GM19240 (cell line): ENCODE measurements at regions not wholly inside any gene's neighbourhood (a gene's known extent, or its start where the extent isn't known, plus 50 kb on each side); places are given as distances from the start of the nearest gene placed in this dataset.
A peak's percentile ranks its signal among the peaks of the same experiment; 100 is the strongest.

Experiments
- DNase-seq: peaks from one replicate; pipeline ENCODE4 v3.0.0; 2011; ENCODE audit warnings: low spot score; ENCODE audit not compliant: insufficient read length

DNA sequence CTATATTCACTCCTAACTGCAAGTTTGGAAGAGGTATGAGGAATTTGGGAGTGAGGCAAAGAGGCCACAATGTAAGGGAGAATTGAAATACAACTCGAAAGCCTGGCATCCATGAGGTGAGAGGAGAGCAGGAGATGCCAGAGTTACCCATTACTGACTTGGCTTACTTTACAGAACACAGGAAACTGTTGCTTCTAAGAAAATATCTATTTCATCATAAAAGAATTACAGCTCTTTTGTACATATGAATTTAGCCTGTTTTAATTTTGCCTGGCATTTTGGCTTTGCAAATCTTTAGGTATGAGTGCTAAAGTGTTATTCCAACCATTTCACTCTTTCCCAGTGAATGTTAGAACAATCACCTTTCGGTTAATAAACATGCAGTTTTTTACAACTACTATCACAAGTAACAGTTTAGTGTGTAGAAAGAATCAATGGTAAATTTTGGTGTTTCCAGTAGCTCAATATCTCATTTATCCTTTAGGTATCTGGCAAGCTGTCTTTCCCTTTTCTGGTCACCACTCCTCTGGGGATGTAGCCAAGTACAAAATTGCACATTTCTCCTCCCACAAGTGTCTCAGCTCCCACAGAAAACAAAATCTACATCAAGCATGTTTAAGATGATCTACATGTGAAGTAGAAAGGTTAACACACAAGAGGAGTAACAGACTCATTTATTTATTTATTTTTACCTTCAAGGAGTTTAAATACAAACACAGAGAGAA, 196.6 kb upstream of the DCN start:
- no peak for DNase-seq

DNA sequence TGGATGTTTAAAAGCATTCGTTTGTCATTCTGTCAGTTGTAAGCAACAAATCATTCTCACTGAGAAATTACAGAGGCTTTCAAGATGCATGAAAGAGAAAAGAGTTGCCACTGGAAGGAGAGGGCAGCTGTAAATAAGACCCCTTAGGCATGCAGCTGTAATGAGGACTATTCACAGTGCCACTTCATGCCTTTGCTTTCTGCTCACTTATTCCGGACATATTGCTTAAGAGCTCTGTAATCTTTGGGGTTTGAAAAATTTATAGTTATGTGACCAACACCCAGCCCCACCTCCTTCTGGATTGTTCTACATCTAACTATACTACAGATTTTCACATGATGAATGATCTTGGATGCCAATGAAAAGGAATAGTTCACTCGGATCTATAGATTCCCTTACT, 194.8 kb upstream of the DCN start:
- DNase-seq: no peak

DNA sequence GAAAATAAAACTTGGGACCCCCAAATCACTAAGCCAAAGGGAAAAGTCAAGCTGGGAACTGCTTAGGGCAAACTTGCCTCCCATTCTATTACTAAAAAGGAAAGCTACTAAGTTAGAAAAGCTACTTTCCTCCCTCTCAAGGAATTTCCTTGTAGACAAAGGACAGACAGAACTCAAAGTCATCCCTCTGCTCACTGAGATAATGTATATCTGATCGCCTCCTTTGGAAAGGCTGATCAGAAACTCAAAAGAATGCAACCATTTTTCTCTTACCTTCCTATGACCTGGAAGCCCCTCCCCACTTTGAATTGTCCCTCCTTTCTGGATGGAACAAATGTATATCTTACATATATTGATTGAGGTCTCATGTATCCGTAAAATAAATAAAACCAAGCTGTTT, 190.5 kb upstream of the DCN start:
- no peak for DNase-seq

DNA sequence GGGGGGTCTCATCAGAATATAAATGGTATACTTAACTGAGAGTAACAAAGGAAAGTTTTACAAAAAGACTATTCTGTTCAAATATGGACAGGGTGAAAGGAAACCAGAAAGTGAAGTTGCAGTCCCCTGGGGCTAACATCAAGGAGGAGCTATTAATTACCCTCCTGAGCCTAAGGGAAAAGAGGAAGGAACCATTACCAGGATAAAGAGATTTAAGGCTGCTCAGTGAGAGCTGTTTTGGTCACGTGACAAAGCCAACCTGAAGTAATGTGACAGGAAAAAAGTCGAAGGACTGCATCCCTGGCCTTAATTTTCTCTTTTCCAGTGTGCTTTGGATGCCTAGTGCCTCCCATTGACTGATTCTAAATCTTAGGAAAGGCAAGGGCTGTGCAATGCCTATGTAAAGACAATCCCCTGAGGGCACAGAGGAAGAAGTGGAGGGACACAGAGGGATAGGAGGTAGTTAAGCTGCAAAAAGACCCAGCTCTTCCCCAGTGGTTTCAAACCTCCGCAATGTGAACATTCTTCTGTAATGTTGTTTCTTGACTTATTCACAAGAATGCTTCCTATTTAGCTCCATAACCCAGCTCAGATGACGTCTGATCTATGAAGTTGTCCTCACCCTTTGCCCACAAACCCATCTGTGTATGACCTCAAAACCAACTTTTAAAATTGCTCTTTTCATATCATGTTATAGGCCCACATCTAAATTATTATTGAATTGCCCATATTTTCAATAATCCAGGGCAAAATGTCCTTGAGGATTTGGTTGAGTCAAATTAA, 187.7 kb upstream of the DCN start:
- no peak for DNase-seq

DNA sequence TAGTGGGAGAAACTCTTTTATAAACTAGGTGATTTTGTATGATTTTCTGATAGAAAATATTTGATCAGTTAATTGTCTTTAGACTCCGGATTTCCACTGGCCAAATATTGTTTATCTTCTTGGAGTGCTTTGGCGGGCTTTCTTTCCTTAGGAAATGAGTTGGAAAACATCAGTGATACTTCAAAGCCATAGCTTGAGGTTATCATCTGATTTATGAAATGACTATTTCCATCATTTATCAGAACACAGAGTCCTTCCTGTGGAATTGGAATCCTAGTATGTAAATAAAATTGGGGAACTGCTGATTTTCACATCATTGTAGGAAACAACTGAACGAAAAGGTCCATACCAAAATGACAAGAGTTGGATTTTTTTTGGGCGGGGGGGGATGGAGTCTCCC, 186.0 kb upstream of the DCN start:
- no peak for DNase-seq

DNA sequence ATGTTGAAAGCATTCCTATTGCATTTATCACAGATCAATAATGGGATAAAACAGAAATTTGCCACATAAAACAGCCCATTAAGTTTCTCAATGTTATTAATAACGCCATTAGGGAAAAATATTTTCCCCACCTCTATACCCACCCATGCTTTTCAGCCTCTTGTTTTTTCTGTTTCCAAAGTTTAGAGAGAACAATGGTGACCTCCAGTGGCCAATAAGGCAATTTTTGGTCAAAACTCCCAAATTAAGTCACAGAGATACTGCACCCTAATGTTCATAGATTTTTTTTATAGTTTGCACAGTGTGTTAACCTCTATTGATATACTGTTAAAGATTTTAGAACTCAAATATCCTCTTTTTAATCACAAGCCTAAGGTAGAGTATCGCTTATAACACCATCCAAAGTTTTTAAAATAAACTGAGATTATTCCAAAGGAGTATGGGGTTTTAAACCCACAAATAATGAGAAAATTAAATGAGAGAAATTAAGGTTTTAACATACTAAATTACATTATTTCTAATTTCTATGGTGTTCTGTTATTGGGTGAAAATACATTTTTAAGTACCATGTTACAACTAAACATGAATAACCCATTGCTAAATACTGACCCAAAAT, 184.7 kb upstream of the DCN start:
- DNase-seq: no peak

DNA sequence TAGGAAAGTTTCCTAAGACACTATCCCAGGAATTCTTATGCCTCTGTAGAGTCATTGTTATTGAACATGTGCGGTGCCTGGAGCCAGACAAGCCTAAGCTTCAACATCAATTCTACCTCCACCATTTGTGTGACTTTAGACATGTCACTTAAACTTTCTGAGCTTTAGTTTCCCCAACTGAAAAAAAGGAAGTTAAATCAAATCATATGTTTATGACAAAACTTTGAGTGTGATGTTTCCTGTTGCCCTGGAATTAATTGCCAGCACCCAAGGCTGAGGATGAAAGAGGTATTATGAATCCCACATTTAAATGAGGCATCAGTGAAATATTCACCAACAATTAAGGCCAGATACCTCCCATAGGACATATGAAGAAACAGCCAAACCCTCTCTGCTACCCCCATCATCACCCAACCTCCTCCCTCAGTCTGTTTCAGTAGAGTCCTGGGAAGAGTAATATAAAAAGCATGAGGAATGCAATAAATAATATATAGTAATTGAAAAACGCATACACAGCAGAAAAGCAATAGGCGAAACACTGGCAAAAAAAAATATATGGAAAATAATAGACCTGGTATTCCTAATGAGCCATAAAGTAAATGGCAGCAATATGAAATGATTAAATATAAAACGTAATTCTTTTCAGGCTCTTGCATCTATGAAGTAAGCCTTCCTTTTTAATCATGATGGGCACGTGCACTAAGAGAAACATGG, 182.0 kb upstream of the DCN start:
- no peak for DNase-seq

DNA sequence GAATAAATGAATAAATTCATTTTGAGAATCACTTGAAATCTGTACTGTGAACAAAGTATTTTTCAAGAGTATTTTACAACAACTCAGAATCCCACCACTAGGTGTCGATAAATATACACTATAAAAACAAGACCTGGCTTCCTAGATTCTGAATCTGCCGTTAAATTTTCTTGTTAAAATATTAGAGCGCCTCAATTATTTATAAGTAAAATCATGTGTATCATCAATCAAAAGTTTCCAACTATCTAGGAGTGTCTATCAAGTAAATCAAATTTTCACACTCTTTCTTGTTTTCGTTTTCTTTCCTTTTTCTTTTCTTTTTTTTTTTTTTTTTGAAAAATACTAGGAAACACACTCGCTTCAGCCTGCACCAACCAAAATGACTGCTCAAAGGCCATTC, 179.2 kb upstream of the DCN start:
- no peak for DNase-seq

DNA sequence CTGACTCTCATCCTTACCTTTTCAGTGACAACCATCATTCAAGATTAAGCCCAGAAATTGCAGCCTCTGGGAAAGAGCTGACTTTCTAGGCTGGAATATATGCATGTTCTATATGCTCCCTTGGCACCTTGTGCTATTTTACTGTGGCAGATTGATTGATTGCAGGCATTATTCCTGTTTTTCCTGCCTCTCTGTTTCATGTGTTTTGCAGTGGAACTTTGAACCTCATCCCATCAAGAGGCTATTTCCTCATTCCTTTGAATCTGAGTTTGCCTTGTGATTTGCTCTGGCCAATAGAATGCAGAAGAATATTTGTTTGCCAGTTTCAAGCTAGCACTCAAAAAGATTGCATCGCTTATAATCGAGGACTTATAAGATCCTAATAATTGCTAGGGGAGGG, 174.8 kb upstream of the DCN start:
- DNase-seq: no peak

DNA sequence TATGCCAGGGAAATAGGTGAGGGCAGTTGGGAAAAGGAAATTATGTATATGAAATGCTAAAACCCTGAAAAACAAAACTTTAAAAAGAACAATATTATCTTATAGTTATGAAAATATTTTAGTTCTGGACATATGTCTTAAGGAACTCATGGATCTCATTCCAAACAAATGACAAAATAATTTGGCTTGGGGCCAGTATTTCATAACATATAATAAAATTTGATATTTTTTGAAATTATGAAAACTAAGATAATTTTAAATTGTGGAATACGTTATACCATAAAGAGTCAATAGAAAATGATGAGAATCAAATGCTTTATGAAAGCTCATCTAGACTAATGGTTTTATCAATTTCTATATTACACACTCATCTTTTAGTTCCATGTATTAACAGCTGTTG, 173.8 kb upstream of the DCN start:
- DNase-seq: no peak

DNA sequence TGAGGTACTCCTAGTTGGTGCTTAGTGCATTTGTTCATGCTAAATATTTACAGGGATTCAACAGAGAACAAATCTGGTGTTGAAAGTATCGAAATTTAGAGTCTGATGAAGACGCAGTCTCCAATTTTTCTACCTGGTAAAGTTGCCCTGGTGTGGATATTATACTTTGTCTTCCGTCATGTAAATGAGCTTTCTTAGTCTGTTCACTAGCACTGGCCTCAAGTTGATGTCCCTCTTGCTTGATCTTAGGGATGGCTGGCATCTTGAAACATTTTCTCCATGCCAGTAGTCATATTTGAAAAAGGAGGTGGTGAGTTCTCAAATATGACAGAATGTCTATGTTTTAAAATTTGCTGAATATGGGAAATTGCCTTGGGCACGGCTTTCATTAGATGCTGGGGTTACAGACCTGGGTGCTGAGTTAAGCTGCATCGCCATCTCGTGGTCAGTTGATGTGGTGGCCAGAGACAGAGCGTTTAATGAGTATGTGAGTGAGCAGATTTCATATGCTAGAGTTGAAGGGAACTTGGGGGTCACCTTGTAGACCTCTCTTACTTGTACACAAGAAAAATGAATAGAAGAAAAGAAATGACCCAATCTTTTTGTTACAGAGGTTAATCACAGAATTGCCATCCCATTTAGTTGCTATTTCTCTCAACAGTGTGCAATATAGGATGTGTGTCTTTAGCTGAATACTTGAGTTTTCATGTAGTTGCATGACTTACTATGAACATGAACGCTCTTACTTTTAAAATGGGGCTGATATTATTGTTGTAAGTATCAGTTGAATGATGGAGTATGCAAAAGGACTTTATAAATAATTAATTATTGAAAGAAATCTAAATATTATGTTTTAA, 172.8 kb upstream of the DCN start:
- peak; percentile 24 for DNase-seq

DNA sequence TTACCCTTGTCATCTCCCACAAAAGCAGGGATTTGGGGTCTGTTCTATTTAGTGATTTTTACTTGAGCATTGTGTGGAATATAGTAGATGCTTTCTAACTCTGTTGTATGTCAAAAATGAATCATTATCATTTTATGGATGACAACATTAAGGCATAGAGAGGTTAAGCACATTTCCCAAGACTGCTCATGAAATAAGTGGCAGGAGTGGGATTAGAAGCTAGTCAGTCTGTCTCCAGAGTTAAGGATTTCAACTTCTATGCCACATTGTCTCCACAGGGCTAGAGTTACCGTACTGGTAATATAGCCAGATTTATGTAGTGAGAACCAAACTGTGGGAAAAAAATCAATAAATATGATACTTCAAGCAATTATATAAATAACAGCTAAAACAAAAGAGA, 170.6 kb upstream of the DCN start:
- DNase-seq: no peak

DNA sequence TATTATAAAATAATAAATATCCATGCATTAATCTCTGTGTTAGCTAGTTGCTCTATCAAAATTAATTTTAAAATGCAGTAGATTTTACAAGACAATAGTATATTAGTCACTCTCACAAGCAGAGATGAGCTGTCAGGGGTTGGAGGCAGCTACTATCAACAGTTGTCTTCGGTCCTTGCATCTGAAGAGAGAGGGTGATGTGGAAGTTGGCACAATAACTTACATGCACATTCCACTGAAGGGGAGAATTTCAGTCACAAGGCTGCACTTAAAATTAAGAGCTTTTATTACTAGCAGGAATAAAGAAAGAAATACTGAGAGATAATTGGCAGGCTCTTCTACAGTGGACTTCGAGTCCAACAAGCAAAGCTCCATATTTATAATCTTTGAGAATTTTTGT, 166.9 kb upstream of the DCN start:
- DNase-seq: no peak

DNA sequence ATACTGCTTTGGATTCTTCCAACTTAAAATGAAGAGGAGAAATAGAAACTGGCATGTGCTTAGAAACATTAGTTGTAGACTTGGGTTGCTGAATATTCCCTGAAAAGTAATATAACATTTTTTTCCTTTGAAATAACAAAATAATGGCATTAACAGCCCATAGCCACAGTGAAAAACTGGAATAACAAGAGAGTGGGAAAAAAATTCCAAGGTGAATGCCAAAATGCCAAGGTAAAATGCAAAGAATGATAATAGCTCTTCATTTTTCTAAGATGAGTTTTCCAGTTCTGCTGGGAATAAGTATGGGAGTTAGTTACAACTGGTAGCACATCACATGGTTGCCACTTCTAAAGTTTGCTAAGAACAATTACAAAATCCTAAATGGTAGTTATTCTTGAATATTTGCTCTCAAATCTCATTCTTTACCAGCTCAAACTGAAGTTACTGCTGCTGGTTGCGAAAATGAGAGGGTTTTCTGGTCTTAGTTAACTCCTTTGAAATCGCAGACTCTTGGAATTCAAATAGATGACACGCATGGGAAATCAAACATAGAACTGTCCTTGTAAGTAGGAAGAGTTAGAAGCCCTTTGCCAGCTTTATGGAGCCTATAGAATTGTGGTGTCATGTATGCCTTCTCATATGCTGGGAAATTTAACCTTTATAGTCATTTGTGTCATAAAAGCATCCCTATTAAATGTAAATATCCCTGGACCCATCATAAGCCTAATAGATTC, 165.0 kb upstream of the DCN start:
- DNase-seq: no peak

DNA sequence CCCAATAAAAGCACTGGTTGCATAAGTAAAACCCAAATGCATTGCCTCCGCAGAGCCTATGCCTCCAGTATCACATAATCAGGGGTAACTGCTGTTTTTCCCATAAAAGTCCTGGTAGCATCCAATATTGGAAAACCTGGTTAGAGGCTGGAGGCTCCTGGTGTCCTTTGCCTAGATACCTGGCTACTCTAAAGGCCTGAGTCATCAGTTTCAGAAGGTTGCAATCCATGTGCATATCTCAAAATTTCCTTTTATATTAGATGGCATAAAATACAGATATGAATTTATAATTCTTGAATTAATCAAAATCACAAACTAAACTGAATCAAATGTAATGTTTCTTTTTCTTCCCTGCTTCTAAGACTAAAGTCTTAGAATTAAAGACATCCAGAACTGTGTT, 164.2 kb upstream of the DCN start:
- no peak for DNase-seq

DNA sequence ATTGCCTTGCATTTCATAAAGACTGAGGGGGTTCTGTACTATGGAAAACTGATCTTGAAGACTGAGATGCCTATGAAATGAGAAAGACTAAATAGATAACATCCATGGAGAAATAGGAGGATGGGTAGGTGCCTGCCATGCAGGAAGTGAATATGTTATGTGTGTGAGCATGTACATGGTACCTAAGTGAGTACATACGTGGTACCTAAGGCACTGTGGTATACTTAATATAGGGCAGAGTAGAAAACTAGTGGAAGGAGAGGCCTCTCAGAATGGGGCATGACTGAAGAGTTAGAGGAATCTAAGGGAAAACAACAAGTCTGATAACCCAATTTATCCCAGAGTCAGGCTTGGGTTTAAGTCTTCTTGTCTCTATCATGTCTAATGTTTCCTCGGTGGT, 161.8 kb upstream of the DCN start:
- no peak for DNase-seq

DNA sequence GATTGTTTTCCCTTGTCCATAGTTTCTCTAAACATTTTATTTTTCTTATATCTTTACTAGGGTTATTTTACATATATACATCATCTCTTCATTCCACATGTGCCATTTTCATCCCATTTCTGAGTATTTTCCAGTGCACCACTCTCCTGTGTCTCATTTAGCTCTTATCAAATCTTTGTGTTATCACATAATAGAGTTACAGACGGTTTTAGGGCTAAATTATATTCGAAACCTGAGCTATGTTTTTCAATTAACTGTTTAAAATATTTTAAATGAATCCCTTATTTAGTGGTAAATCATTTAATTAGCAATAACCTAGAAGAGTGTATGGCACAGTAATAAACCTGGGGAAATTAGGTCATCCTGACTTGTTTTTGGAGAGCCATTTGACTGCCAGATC, 160.4 kb upstream of the DCN start:
- no peak for DNase-seq

DNA sequence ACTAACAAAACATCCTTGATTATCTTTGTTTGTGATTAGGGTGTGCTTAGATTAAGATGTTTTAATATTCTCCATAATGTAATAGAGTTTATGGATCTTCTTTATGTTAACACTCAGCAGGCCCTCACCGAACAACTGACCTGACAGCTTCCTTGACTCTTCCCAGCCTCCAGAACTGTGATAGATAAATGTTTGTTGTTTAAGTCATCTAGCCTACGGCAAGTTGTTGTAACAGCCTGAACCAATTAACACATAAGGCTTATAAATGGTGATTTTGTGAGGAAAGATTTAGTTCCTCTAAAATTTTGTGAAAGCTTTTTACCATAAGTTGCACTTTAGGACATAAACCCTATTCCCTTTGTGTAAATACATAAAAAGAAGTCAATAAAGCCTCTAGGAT, 156.5 kb upstream of the DCN start:
- no peak for DNase-seq

DNA sequence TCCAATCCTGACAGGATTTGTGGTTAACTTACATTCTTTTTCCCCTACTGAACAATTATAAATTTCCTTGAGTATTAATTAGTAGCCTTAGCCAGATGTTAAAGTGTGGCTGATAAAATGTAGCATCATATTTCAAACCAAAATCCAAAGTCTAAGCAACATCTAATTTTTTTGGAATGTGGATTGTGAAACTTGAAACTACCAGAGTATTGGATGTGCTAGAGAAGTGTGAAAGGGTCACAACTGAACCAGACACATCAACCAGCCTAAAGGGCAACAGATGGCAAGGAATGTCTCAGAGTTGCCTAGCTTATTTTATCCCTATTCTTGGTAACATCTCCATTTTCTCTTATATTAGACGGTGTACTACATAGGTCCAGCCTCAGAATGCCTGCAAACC, 153.1 kb upstream of the DCN start:
- DNase-seq: no peak

DNA sequence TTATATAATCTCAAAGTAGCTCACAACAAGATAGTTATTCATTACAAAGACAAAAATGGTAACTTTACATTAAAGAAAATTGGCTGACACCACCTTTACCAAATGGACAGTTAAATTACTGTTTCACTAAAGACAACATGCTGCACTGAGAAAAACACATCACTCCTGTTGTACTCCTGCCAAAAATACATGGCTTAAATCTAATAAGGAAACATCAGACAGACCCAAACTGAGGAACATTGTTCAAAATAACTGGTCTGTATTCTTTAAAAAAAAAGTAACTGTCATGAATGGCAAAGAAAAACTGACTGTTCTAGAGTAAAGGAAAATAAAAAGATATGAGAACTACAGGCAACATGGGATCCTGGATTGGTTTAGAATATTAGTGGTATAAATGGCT, 151.3 kb upstream of the DCN start:
- no peak for DNase-seq

DNA sequence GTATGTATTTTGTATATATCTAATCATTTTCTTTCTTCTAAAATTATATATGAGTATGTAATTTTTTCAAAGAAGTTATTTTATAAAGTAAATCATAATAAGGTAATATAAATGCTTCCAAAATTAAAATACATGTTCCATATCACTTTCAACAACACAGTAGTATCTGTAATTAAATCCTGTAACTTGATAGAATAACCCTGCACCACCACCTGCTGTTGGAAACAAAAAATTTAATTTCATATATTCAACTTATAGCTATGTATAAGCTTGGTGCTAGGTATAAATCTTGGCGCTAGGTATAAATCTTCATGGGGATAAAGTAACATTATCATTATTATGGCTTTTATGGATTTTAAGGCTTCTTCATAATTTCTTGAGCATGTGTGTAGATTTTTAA, 149.7 kb upstream of the DCN start:
- no peak for DNase-seq
